IMR-90 (cell line): ENCODE measurements at regions not wholly inside any gene's neighbourhood (a gene's known extent, or its start where the extent isn't known, plus 50 kb on each side); places are given as distances from the start of the nearest gene placed in this dataset.

ENCODE experiments used
- ATAC-seq: fragments of 200-7000 bp; cut with Tn5 transposase; 2 replicates; pipeline ENCODE4 v1.9.1; 2020; ENCODE audit warnings: low read depth, mild to moderate bottlenecking, moderate library complexity
- BruUV-seq: library from RNA; stranded (reverse); fragments of 400-500 nt; replicated peaks from 2 replicates; lab custom pipeline; 2021; lab: Mats Ljungman, UMichigan
- CTCF ChIA-PET: fragments of 300-600 bp; formaldehyde crosslinking; extraction: SDS; loops from one replicate; lab custom pipeline; 2021; ENCODE audit warnings: antibody characterized with exemption; lab: Yijun Ruan, JAX
- POLR2A ChIA-PET: fragments of 300-600 bp; sonication (Branson Sonifier 250); formaldehyde crosslinking; loops from one replicate; lab custom pipeline; 2022; ENCODE audit warnings: antibody characterized with exemption; ENCODE audit not compliant: unreplicated experiment; lab: Charles Lee
- DNase-seq: peaks from one replicate; pipeline ENCODE4 v3.0.0; 2013
- H2AFZ ChIP-seq: replicated peaks from 2 replicates; pipeline ENCODE3; 2013; ENCODE audit warnings: low read length, mild to moderate bottlenecking; ENCODE audit not compliant: poor library complexity
- H2AK5ac ChIP-seq: 2 replicates; pipeline ENCODE4 v1.6.1; 2013; ENCODE audit warnings: low read depth, low read length, inconsistent platforms
- H2AK9ac ChIP-seq: replicated peaks from 2 replicates; pipeline ENCODE3; 2013; ENCODE audit warnings: mild to moderate bottlenecking, low read depth, low read length, moderate library complexity; ENCODE audit not compliant: poor library complexity
- H2BK120ac ChIP-seq: 2 replicates; pipeline ENCODE4 v1.6.1; 2013; ENCODE audit warnings: low read depth, low read length, inconsistent platforms
- H2BK15ac ChIP-seq: 3 replicates; pipeline ENCODE4 v1.6.1; 2013; ENCODE audit warnings: low read depth, low read length, inconsistent platforms
- H2BK20ac ChIP-seq: 2 replicates; pipeline ENCODE4 v1.6.1; 2013; ENCODE audit warnings: low read depth, mild to moderate bottlenecking, inconsistent platforms, low read length, moderate library complexity
- H2BK5ac ChIP-seq: 2 replicates; pipeline ENCODE4 v1.6.1; 2013; ENCODE audit warnings: mild to moderate bottlenecking, low read depth, low read length, inconsistent platforms; ENCODE audit not compliant: poor library complexity, severe bottlenecking
- H3K14ac ChIP-seq: replicated peaks from 2 replicates; pipeline ENCODE4 v1.6.1; 2013; ENCODE audit warnings: low read depth, low read length, inconsistent platforms
- H3K18ac ChIP-seq: 2 replicates; pipeline ENCODE4 v1.6.1; 2013; ENCODE audit warnings: low read depth, low read length, control low read depth
- H3K23ac ChIP-seq: 2 replicates; pipeline ENCODE4 v1.6.1; 2013; ENCODE audit warnings: low read depth, low read length, inconsistent platforms
- H3K27ac ChIP-seq: 2 replicates; pipeline ENCODE4 v1.5.1; 2013; ENCODE audit warnings: mild to moderate bottlenecking, control low read depth, low read length; ENCODE audit not compliant: insufficient read depth
- H3K27me3 ChIP-seq: 2 replicates; pipeline ENCODE4 v1.6.1; 2013; ENCODE audit warnings: low read length; ENCODE audit not compliant: control insufficient read depth, insufficient read depth
- H3K36me3 ChIP-seq: 2 replicates; pipeline ENCODE4 v1.6.1; 2013; ENCODE audit warnings: low read length, mixed read lengths; ENCODE audit not compliant: control insufficient read depth, insufficient read depth
- H3K4ac ChIP-seq: 2 replicates; pipeline ENCODE4 v1.6.1; 2013; ENCODE audit warnings: low read depth, low read length, inconsistent platforms
- H3K4me1 ChIP-seq: 2 replicates; pipeline ENCODE4 v1.6.1; 2013; ENCODE audit warnings: low read length, mixed read lengths; ENCODE audit not compliant: control insufficient read depth, insufficient read depth
- H3K4me2 ChIP-seq: 2 replicates; pipeline ENCODE4 v1.6.1; 2013; ENCODE audit warnings: low read depth, mild to moderate bottlenecking, control low read depth, low read length, moderate library complexity
- H3K4me3 ChIP-seq: 2 replicates; pipeline ENCODE4 v1.5.1; 2013; ENCODE audit warnings: low read depth, mild to moderate bottlenecking, control low read depth, low read length, moderate library complexity; ENCODE audit not compliant: insufficient read depth
- H3K56ac ChIP-seq: 2 replicates; pipeline ENCODE4 v1.6.1; 2013; ENCODE audit warnings: low read length, inconsistent platforms; ENCODE audit not compliant: insufficient read depth; ENCODE audit errors: extremely low read depth
- H3K79me1 ChIP-seq, 2 experiments: 2 replicates each; pipeline ENCODE4 v1.6.1; 2013; ENCODE audit warnings: low read length in 2 of 2, inconsistent platforms in 1 of 2, low read depth in 1 of 2
- H3K9ac ChIP-seq: 2 replicates; pipeline ENCODE4 v1.6.1; 2013; ENCODE audit warnings: low read depth, low read length, control low read depth
- H3K9me1 ChIP-seq: 2 replicates; pipeline ENCODE4 v1.6.1; 2013; ENCODE audit warnings: low read length, inconsistent platforms; ENCODE audit not compliant: insufficient read depth
- H3K9me3 ChIP-seq: 2 replicates; pipeline ENCODE4 v1.6.1; 2013; ENCODE audit warnings: low read length; ENCODE audit not compliant: control insufficient read depth, insufficient read depth
- H4K20me1 ChIP-seq: 2 replicates; pipeline ENCODE4 v1.6.1; 2013; ENCODE audit warnings: low read length, inconsistent platforms; ENCODE audit not compliant: insufficient read depth
- H4K5ac ChIP-seq: 2 replicates; pipeline ENCODE4 v1.6.1; 2013; ENCODE audit warnings: mild to moderate bottlenecking, low read depth, low read length, control low read depth
- H4K8ac ChIP-seq, 2 experiments: 2 replicates each; pipeline ENCODE4 v1.6.1; 2013; ENCODE audit warnings: low read depth in 2 of 2, low read length in 2 of 2, control low read depth in 1 of 2, inconsistent platforms in 1 of 2
- H4K91ac ChIP-seq: 2 replicates; pipeline ENCODE4 v1.6.1; 2013; ENCODE audit warnings: low read depth, low read length, inconsistent platforms; ENCODE audit not compliant: insufficient read depth
- BHLHE40 ChIP-seq: fragments of 150-350 bp; IDR thresholded peaks from 2 replicates; pipeline ENCODE4 v1.6.1; 2016; ENCODE audit warnings: mild to moderate bottlenecking, low read depth, low read length
- CEBPB ChIP-seq: IDR thresholded peaks from 2 replicates; pipeline ENCODE4 v1.6.1; 2012; ENCODE audit warnings: low read depth, low read length, improper control_type of control experiment
- CHD1 ChIP-seq: IDR thresholded peaks from 2 replicates; pipeline ENCODE4 v1.6.1; 2012; ENCODE audit warnings: low read depth, low read length, improper control_type of control experiment
- FOS ChIP-seq: fragments of 150-350 bp; IDR thresholded peaks from 2 replicates; pipeline ENCODE4 v1.6.1; 2016; ENCODE audit warnings: low read depth, low read length
- MAFK ChIP-seq: IDR thresholded peaks from 2 replicates; pipeline ENCODE4 v1.6.1; 2012; ENCODE audit warnings: low read depth, low read length, improper control_type of control experiment
- NFE2L2 ChIP-seq: fragments of 150-350 bp; IDR thresholded peaks from 2 replicates; pipeline ENCODE4 v1.6.1; 2016; ENCODE audit warnings: low read depth, mild to moderate bottlenecking, low read length
- RAD21 ChIP-seq: IDR thresholded peaks from 2 replicates; pipeline ENCODE4 v1.6.1; 2012; ENCODE audit warnings: low read length, improper control_type of control experiment
- SMC3 ChIP-seq: fragments of 150-350 bp; IDR thresholded peaks from 2 replicates; pipeline ENCODE4 v1.6.1; 2016; ENCODE audit warnings: low read depth, mild to moderate bottlenecking, antibody characterized with exemption, low read length, moderate library complexity
- WGBS, 2 experiments: methylation state at CpG; one replicate each; pipeline versions ENCODE4 v1.1.5 to v1.1.7; 2013; ENCODE audit warnings: missing lambda C conversion rate in 2 of 2; ENCODE audit not compliant: insufficient read length in 1 of 2; ENCODE audit errors: extremely low coverage in 2 of 2; 5-methylcytosine and 5-hydroxymethylcytosine counted together
- dilution Hi-C: fragments of 300-500 bp; cut with HindIII; formaldehyde crosslinking; loops from one replicate; pipeline ENCODE4 v1.14.3; 2018; ENCODE audit warnings: low sequenced_read_pairs; ENCODE audit not compliant: unreplicated experiment
- in situ Hi-C: fragments of 300-500 bp; cut with MboI; formaldehyde crosslinking; loops from 3 replicates; pipeline ENCODE4 v1.14.3; 2019; ENCODE audit warnings: low sequenced_read_pairs, inconsistent platforms, mixed read lengths
- intact Hi-C: fragments of 100-400 bp; cut with micrococcal nuclease; formaldehyde crosslinking; loops from 2 replicates; pipeline ENCODE4 v1.10.0; 2022
- TF ChIP-seq, protein P1 (sequence below): fragments of 150-350 bp; IDR thresholded peaks from 2 replicates; pipeline ENCODE4 v1.6.1; 2016; ENCODE audit warnings: low read depth, mild to moderate bottlenecking, low read length, moderate library complexity, borderline replicate concordance
- TF ChIP-seq, protein P2 (sequence below): fragments of 150-350 bp; IDR thresholded peaks from 2 replicates; pipeline ENCODE4 v1.6.1; 2017; ENCODE audit warnings: mild to moderate bottlenecking, antibody characterized with exemption, low read length, low read depth

DNA sequence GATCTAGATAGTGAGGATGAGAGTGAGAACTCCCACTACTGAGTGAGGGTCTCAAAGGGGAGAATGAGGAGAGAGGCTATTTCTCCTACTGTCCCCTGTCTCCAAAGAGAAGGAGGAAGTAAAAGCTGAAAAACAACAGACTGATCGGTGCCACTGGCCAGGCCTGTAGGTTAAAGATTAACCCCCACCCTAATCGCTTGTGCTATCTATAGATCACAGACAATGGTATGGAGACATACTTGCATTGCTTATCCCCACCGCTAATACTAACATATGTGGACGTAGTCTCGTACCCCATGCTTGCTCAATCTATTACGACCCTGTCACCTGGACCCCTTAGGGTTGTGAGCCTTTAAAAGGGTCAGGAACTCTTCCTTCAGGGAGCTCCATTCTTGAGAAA lies 777.9 kb upstream of the TMEM132C start:
- no peak for TF ChIP-seq NFE2L2
- TF ChIP-seq, protein P1, sequence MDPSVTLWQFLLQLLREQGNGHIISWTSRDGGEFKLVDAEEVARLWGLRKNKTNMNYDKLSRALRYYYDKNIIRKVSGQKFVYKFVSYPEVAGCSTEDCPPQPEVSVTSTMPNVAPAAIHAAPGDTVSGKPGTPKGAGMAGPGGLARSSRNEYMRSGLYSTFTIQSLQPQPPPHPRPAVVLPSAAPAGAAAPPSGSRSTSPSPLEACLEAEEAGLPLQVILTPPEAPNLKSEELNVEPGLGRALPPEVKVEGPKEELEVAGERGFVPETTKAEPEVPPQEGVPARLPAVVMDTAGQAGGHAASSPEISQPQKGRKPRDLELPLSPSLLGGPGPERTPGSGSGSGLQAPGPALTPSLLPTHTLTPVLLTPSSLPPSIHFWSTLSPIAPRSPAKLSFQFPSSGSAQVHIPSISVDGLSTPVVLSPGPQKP = no peak
- TF ChIP-seq RAD21 = no peak
- no peak for TF ChIP-seq SMC3
- no peak for TF ChIP-seq FOS
- no peak for TF ChIP-seq CEBPB
- TF ChIP-seq CHD1 = no peak
- TF ChIP-seq BHLHE40 = no peak
- no peak for TF ChIP-seq MAFK
- TF ChIP-seq, protein P2, sequence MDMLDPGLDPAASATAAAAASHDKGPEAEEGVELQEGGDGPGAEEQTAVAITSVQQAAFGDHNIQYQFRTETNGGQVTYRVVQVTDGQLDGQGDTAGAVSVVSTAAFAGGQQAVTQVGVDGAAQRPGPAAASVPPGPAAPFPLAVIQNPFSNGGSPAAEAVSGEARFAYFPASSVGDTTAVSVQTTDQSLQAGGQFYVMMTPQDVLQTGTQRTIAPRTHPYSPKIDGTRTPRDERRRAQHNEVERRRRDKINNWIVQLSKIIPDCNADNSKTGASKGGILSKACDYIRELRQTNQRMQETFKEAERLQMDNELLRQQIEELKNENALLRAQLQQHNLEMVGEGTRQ = no peak
- Histone ChIP-seq H4K91ac (no peak overlapping the region), H3K4me2 (no peak overlapping the region), H3K4me3 (no peak overlapping the region), H3K36me3 (no peaks in the 10 kb centered on the region), H3K9ac (no peak overlapping the region), H3K79me1 (no peaks in the 10 kb centered on the region), H4K20me1 (no peaks in the 10 kb centered on the region), H2BK120ac (no peak overlapping the region), H2BK15ac (no peak overlapping the region; the same call in 2 of the 3 replicates), H3K9me1 (no peaks in the 10 kb centered on the region), H3K27ac (no peak overlapping the region), H2AFZ (no peak overlapping the region), H2BK20ac (no peak overlapping the region), H3K56ac (no peak overlapping the region), H2AK9ac (no peak overlapping the region), H4K8ac (no peak overlapping the region), H3K9me3 (no peaks in the 10 kb centered on the region; the same call in 1 of the 2 replicates), H3K27me3 (no peaks in the 10 kb centered on the region), H2BK5ac (no peak overlapping the region), H2AK5ac (no peak overlapping the region), H3K14ac (no peak overlapping the region), H3K4me1 (peaks cover 2% of the 10 kb centered on the region; the same call in 1 of the 2 replicates), H3K23ac (no peak overlapping the region), H3K4ac (no peak overlapping the region), H3K18ac (no peak overlapping the region), H4K5ac (no peak overlapping the region)
- BruUV-seq = no TSS peak
- dilution Hi-C loops (no loop called here), intact Hi-C loops (no loop called here), in situ Hi-C loops (loop anchor here (10.0 kb wide), 1 partner anchor 196 kb away; no protein-coding TSS in a partner anchor)
- CTCF ChIA-PET = interaction anchor here (0.6 kb wide), 1 partner anchor 32 kb away, joined by 3 read pairs; no protein-coding TSS in a partner anchor
- ATAC-seq (no peak), DNase-seq (no peak)
- 100% methylated on average over 1 of the region's 6 CpGs; no CpG with 5 or more reads in 1 of the 2 experiments for WGBS, 2 experiments
- POLR2A ChIA-PET = no interaction called here
